HepG2 (cell line): ENCODE measurements at regions not wholly inside any gene's neighbourhood (a gene's known extent, or its start where the extent isn't known, plus 50 kb on each side); places are given as distances from the start of the nearest gene placed in this dataset.
A peak's percentile ranks its signal among the peaks of the same experiment; 100 is the strongest.

Source experiments
- AKAP8 ChIP-seq: sonication (generic); formaldehyde crosslinking; IDR thresholded peaks from 2 replicates; pipeline ENCODE4 v1.5.1; 2020; ENCODE audit warnings: mild to moderate bottlenecking, missing genetic modification reagents
- BATF2 ChIP-seq: sonication (generic); formaldehyde crosslinking; IDR thresholded peaks from 2 replicates; pipeline ENCODE4 v1.8.0; 2022; ENCODE audit warnings: mild to moderate bottlenecking, missing genetic modification reagents, moderate library complexity
- GPN1 ChIP-seq: sonication (generic); formaldehyde crosslinking; IDR thresholded peaks from 2 replicates; pipeline ENCODE4 v1.5.1; 2020; ENCODE audit warnings: missing genetic modification reagents, borderline replicate concordance
- GTF3A ChIP-seq: sonication (generic); formaldehyde crosslinking; conservative IDR thresholded peaks from 2 replicates; pipeline ENCODE4 v1.4.0; 2020; ENCODE audit warnings: mild to moderate bottlenecking, missing genetic modification reagents
- IKZF4 ChIP-seq: sonication (generic); formaldehyde crosslinking; IDR thresholded peaks from 2 replicates; pipeline ENCODE4 v1.5.1; 2020; ENCODE audit warnings: borderline replicate concordance, mild to moderate bottlenecking, low read depth, missing genetic modification reagents; ENCODE audit errors: not compliant biosample characterization
- KLF11 ChIP-seq: IDR thresholded peaks from 2 replicates; pipeline ENCODE4 v1.6.1; 2016; ENCODE audit warnings: missing compliant biosample characterization
- MXD4 ChIP-seq: IDR thresholded peaks from 2 replicates; pipeline ENCODE4 v1.6.1; 2016; ENCODE audit warnings: mild to moderate bottlenecking, missing biosample characterization, missing genetic modification reagents
- NFKBIZ ChIP-seq: IDR thresholded peaks from 2 replicates; pipeline ENCODE4 v1.6.1; 2018; ENCODE audit warnings: missing genetic modification reagents, missing compliant biosample characterization
- NONO ChIP-seq, 2 experiments: fragments of 450-650 bp in 1 of 2; sonication (generic) in 1 of 2; formaldehyde crosslinking in 1 of 2; IDR thresholded peaks in 1 of 2; conservative IDR thresholded peaks in 1 of 2; 2 replicates each; pipeline versions ENCODE4 v1.6.1 to v1.8.0; 2017 to 2022; ENCODE audit warnings: mild to moderate bottlenecking in 1 of 2, missing genetic modification reagents in 1 of 2, moderate library complexity in 1 of 2
- NR3C1 ChIP-seq: sonication (generic); formaldehyde crosslinking; IDR thresholded peaks from 2 replicates; pipeline ENCODE4 v1.4.0; 2020; ENCODE audit warnings: missing genetic modification reagents
- PITX1 ChIP-seq: sonication (generic); formaldehyde crosslinking; IDR thresholded peaks from 2 replicates; pipeline ENCODE4 v1.5.1; 2020; ENCODE audit warnings: mild to moderate bottlenecking, missing genetic modification reagents
- POLR2AphosphoS2 ChIP-seq: IDR thresholded peaks from 2 replicates; pipeline ENCODE4 v1.6.1; 2011; ENCODE audit warnings: low read depth, low read length, improper control_type of control experiment
- ZNF263 ChIP-seq: sonication (generic); formaldehyde crosslinking; IDR thresholded peaks from 2 replicates; pipeline ENCODE4 v1.4.0; 2020; ENCODE audit warnings: missing genetic modification reagents
- ZNF34 ChIP-seq: sonication (generic); formaldehyde crosslinking; IDR thresholded peaks from 2 replicates; pipeline ENCODE4 v1.4.0; 2020; ENCODE audit warnings: mild to moderate bottlenecking, missing genetic modification reagents, borderline replicate concordance
- ZNF484 ChIP-seq: sonication (generic); formaldehyde crosslinking; IDR thresholded peaks from 2 replicates; pipeline ENCODE4 v1.5.1; 2020; ENCODE audit warnings: mild to moderate bottlenecking, low read depth, missing genetic modification reagents, borderline replicate concordance
- ZNF773 ChIP-seq: sonication (generic); formaldehyde crosslinking; IDR thresholded peaks from 2 replicates; pipeline ENCODE4 v1.4.0; 2020; ENCODE audit warnings: missing genetic modification reagents, borderline replicate concordance
- ZNF776 ChIP-seq: sonication (generic); formaldehyde crosslinking; IDR thresholded peaks from 2 replicates; pipeline ENCODE4 v1.4.0; 2020; ENCODE audit warnings: mild to moderate bottlenecking, missing genetic modification reagents
- TF ChIP-seq, protein P1 (sequence below): sonication (generic); formaldehyde crosslinking; IDR thresholded peaks from 2 replicates; pipeline ENCODE4 v1.5.1; 2020; ENCODE audit warnings: mild to moderate bottlenecking, missing genetic modification reagents, moderate library complexity
- TF ChIP-seq, protein P2 (sequence below), 2 experiments: sonication (generic) in 1 of 2; formaldehyde crosslinking in 1 of 2; IDR thresholded peaks; 2 replicates each; pipeline versions ENCODE4 v1.6.1 to v1.9.0; 2014 to 2022; ENCODE audit warnings: antibody characterized with exemption in 1 of 2, borderline replicate concordance in 1 of 2, inconsistent platforms in 1 of 2, low read depth in 1 of 2, missing genetic modification reagents in 1 of 2

DNA sequence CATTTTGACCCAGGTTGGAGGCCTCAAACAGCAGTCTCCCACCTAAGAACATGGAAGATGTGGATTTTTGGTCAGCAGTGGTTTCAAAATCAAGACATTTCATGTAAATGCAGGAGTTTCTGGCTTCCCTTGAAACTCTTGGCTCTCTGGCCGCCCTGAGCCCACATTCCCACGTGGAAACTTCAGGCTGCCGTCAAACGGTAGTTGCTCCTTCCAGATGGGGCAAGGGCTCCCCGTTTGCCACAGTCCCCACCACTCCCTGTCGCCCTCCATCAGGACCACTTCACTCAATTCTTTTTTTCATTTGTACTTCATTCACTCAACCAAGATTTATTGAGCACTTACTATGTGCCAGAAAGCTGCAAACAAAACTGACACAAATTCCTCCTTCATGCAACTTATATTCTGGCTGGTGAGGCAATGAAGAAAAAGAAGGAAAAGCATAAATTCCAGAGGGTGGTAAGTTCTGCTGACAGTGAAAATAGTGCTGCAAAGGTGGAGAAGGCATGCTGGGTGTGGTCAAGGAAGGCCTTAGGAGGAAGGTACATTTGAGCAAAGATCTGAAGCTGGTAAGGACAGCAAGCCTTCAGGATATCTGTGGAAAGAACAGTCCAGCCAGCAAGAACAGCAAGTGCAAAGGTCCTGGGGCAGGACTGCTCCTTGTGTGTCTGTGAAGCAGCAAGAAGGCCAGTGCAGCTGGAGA lies 62.9 kb upstream of the PTPN1 start (continued):
- TF ChIP-seq ZNF484 (CRISPR knock-in tag) (peak; percentile 29; the same call in 1 of the 2 replicates), BATF2 (no peak), IKZF4 (CRISPR knock-in tag) (no peak), GTF3A (CRISPR knock-in tag) (no peak), ZNF263 (CRISPR knock-in tag) (0 out of 2 replicates have a peak, but pooled peaks have one; percentile 20), ZNF34 (CRISPR knock-in tag) (0 out of 2 replicates have a peak, but pooled peaks have one; percentile 47), KLF11 (no peak), ZNF776 (no peak), NONO (IDR thresholded peaks at IDR 0.05) (no peak), NONO (CRISPR knock-in tag; conservative IDR thresholded peaks at IDR 0.05) (no peak), NFKBIZ (CRISPR knock-in tag) (no peak), GPN1 (CRISPR knock-in tag) (no peak), PITX1 (CRISPR knock-in tag) (no peak), MXD4 (CRISPR knock-in tag) (no peak), AKAP8 (CRISPR knock-in tag) (no peak), POLR2AphosphoS2 (no peak), ZNF773 (no peak), NR3C1 (CRISPR knock-in tag) (no peak)
- TF ChIP-seq, protein P1, sequence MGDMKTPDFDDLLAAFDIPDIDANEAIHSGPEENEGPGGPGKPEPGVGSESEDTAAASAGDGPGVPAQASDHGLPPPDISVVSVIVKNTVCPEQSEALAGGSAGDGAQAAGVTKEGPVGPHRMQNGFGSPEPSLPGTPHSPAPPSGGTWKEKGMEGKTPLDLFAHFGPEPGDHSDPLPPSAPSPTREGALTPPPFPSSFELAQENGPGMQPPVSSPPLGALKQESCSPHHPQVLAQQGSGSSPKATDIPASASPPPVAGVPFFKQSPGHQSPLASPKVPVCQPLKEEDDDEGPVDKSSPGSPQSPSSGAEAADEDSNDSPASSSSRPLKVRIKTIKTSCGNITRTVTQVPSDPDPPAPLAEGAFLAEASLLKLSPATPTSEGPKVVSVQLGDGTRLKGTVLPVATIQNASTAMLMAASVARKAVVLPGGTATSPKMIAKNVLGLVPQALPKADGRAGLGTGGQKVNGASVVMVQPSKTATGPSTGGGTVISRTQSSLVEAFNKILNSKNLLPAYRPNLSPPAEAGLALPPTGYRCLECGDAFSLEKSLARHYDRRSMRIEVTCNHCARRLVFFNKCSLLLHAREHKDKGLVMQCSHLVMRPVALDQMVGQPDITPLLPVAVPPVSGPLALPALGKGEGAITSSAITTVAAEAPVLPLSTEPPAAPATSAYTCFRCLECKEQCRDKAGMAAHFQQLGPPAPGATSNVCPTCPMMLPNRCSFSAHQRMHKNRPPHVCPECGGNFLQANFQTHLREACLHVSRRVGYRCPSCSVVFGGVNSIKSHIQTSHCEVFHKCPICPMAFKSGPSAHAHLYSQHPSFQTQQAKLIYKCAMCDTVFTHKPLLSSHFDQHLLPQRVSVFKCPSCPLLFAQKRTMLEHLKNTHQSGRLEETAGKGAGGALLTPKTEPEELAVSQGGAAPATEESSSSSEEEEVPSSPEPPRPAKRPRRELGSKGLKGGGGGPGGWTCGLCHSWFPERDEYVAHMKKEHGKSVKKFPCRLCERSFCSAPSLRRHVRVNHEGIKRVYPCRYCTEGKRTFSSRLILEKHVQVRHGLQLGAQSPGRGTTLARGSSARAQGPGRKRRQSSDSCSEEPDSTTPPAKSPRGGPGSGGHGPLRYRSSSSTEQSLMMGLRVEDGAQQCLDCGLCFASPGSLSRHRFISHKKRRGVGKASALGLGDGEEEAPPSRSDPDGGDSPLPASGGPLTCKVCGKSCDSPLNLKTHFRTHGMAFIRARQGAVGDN (CRISPR knock-in tag) = no peak; the same call in 1 of the 2 replicates
- TF ChIP-seq, protein P2, sequence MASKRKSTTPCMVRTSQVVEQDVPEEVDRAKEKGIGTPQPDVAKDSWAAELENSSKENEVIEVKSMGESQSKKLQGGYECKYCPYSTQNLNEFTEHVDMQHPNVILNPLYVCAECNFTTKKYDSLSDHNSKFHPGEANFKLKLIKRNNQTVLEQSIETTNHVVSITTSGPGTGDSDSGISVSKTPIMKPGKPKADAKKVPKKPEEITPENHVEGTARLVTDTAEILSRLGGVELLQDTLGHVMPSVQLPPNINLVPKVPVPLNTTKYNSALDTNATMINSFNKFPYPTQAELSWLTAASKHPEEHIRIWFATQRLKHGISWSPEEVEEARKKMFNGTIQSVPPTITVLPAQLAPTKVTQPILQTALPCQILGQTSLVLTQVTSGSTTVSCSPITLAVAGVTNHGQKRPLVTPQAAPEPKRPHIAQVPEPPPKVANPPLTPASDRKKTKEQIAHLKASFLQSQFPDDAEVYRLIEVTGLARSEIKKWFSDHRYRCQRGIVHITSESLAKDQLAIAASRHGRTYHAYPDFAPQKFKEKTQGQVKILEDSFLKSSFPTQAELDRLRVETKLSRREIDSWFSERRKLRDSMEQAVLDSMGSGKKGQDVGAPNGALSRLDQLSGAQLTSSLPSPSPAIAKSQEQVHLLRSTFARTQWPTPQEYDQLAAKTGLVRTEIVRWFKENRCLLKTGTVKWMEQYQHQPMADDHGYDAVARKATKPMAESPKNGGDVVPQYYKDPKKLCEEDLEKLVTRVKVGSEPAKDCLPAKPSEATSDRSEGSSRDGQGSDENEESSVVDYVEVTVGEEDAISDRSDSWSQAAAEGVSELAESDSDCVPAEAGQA (IDR thresholded peaks at IDR 0.05; ENCODE audit: low read depth) = no peak
- TF ChIP-seq, protein P2 (CRISPR knock-in tag; IDR thresholded peaks at IDR 0.05; ENCODE audit: borderline replicate concordance) = no peak
